Stimulated activated CD8-positive, alpha-beta memory T cell treated with anti-CD3 and anti-CD28 coated beads, Interleukin-4, amount 100 ng/mL, for 4 hours (primary cell): ENCODE measurements at regions not wholly inside any gene's neighbourhood (a gene's known extent, or its start where the extent isn't known, plus 50 kb on each side); places are given as distances from the start of the nearest gene placed in this dataset.

Source experiments
- DNase-seq, 2 donors: peaks; one replicate each; pipeline ENCODE4 v3.0.0-alpha.2; 2020; ENCODE audit warnings: low read depth in 2 of 2, low spot score in 1 of 2

GRCh38 chr5:15266229-15266628 lies 233.8 kb upstream of the FBXL7 start:
- DNase-seq: no peak

GRCh38 chr5:15263942-15264341 lies 236.0 kb upstream of the FBXL7 start:
- no peak for DNase-seq

GRCh38 chr5:15263406-15263805 lies 236.6 kb upstream of the FBXL7 start:
- no peak for DNase-seq

GRCh38 chr5:15261269-15261995 lies 238.5 kb upstream of the FBXL7 start:
- no peak for DNase-seq

DNA sequence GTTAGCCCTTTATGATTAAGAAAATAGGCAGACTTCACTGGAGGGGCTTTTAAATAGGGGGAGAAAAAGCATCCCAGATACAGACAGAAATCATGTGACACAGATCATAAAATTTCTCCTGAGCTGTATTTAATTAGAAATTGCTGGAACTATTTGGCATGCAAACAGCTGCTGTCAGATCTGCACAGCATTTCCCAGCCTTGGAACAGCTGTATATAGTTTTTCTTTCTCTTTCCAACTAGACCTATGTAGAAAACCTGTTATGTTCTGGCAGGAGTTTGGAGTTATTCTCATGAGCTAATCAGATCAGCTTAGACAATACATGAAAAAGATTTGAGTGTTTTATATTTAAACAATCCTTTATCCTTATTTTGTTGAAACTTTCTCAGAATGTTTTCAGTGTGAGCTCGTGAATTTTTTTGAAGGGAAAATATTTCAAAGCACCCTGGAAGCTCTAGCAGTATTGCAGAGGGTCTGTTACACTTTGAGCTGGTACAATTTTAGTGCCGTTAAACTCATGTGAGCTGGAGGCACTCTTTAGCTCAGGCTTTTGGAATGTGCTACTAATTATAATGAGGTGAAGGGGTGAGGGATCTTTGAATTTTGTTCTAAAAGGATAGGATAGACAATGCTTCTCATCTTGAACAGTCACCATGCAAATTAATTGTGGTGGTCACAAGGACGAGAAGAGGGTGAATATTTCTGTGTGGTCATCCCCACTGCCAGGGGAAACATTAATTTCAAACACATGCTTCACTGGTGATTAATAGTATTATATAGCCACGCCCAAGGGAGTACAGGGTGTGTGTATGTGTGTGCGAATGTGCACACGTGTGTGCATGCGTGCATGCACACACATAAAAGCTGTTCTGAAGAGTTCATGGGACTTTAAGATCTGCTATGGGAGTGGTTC lies 239.4 kb upstream of the FBXL7 start:
- DNase-seq: no peak

DNA sequence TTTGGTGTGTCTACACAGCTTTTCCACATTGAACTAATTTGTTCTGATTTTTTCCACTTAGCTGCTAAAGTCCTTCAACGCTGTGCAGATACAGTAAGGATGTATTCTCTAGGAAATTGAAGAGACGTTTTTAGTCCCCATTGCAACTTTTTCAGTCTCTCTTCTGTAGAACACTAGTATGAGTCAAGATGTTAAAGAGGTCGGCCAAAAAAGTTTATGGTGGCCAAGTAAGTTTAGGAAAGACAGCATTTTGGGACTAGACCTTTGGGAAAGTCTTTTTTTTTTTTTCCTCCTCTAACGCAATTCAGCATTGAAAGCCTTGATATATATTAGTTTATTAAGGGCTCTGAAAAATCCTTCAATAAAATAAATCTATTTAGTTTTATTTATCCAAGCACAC lies 243.5 kb upstream of the FBXL7 start:
- no peak for DNase-seq

DNA sequence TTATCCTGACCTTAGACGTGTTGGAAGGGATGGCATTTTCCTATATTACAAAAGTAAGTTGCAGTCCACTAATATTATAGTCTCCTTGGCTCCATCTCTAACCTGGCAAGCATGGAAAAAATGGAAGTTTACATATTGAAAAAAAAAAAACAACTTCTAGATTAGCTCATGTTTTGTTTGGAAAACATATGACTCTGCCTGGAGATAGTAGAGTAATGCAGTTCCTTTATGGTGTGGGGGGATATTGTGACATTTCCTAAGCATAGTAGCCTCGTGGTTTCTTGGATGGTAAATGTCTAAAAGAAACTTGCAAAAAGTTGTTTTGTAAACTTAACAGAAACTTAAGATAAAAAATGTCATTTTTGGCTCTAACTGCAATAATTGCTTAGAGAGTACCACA lies 244.4 kb upstream of the FBXL7 start:
- no peak for DNase-seq

GRCh38 chr5:15254607-15255006 lies 245.4 kb upstream of the FBXL7 start:
- no peak for DNase-seq

DNA sequence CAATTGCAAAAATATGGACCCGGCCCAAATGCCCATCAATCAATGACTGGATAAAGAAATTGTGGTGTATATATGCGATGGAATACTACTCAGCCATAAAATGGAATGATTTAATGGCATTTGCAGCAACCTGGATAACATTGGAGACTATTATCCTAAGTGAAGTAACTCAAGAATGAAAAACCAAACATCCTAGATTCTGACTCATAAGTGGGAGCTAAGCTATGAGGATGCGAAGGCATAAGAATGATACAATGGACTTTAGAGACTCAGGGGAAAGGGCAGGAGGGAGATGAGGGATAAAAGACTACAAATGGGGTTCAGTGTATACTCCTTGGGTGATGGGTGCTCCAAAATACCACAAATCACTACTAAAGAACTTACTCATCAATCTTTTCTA lies 247.6 kb upstream of the FBXL7 start:
- no peak for DNase-seq

DNA sequence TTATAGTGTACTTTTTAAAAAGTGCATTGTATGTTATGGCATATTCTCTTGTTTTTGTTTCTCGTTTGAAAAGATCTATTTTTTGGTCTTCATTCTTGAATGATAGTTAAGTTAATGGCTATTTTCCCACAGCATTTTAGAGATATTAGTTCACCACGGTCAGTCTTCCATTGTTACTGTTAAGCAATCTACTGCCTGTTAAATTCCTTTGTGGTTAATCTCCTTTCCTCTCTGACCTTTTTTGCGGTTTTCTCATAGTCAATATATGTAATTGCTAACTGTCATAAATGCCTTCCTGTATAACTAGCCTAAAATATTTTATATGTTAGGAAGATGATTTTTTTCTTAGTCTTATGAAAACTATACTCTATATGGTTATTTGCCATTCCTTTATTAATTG lies 250.8 kb upstream of the FBXL7 start:
- DNase-seq: no peak

- no peak for DNase-seq
Observed at GRCh38 chr5:15248731-15249130, 251.2 kb upstream of the FBXL7 start.

- DNase-seq: no peak
Observed at GRCh38 chr5:15245913-15246312, 254.1 kb upstream of the FBXL7 start.

DNA sequence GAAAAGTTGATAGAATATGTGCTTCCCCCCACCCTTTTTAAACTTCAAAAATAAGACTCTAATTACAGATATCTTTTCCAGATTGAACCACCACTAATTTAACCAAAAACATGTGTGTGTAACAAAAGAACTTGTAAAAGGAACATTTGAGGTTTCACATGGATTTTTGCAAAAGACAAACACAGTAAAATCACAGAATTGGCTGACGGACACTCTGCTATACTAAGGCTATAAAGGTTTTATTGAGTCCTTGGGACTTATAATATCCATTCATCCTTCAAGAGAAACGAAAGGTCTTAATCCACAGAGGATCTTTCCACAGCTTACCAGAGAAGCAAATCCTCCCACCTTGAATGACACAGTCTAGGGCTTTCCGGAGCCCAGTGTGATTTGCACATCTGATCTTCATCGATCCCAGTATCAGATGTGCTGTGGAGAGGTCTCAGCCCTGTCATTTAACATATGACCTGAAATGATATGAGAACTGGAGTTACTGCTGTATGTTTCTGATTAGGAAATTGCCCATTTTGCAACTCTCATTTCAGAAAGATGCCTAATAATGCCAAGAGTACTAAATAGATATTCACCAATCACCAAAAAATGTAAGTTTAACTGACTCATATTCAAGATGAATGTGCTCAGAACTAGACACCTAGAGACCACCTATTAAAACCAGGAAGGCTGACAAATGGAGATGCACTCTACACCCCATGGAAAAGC lies 256.5 kb upstream of the FBXL7 start:
- DNase-seq: no peak

DNA sequence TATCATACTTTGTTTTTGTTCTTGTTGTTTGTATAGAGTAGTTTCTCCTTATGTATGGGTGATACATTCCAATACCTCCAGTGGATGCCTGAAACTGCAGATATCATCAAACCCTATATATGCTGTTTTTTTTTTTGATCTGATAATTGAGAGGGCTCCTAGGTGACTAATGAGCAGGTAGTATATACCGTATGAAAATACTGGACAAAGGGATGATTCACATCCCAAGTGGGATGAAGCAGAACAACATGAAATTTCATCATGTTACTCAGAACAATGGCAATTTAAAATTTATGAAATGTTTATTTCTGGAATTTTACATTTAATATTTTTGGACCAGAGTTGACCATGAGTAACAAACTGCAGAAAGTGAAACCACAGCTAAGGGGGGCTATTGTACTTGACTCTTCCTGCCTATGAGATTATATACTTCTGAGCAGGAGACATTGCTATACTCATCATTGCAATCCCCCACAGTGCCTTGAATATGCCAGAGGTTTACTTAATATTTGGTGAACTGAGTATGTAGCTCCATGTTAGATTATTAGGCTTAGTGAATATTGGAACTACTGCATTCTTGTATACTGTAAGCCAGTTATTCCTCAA lies 258.7 kb upstream of the FBXL7 start:
- no peak for DNase-seq

DNA sequence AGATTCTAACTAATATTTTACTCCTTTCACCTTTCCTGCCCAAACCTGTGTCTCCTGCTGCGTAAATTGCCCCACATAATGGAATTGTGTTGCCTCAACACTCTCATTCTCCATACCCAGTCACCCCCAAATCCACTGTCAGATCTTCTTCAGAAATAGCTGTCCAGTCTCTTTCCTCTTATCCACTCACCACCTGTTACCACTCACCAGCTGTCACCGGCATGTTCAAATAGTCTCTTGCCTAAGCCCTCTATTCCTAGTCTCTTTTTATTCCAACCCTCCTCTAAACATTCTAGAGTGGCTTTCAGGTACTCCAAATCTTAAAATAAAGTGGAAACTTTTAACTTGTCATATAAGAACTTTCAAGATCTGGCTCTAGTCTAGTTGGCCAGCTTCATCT lies 262.0 kb upstream of the FBXL7 start:
- no peak for DNase-seq

DNA sequence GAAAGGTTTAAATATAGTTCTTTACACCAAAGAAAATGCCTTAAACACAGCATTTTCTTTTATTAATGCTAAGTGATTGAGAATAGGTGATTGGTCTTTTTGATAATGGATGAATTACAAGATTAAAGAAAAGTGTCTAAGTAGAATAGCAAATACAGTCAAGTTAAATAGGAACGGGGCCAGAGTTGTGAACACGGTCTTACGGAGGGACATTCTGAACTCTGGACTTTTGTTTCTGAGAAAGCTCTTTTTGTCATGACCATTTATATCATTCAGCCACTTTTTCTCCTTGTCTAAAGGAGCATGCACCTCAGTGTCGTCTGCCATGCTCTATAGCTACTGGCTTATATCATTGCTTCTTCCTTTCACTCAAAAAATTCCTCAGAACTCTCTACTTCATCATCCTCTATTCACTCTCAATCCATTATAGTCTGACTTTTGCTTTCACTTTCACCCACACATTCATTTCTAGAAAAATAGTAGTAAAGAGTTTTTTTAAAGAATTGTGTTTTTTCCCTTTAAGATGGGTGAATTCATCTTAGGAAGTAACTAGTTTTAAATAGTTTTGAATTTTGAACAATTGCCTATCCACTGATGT lies 263.0 kb upstream of the FBXL7 start:
- DNase-seq: no peak

DNA sequence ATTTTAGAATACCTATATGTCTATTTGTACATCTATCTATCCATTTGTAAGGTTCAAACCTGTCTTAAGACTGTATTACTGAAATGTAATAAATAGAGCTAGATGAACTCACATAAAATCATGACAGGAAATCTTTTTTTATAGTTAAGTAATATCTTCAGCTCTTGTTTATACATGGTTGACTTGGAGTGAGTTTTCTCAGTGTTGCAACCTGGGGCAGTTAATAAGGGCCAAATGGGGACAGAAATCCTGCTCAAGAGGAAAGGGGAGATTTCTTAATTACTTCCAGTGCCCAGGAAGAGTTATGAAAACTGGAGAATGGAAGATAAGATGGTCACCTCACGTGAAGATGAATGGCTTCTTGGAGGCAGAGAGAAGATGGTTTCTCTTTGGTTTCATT lies 265.1 kb upstream of the FBXL7 start:
- no peak for DNase-seq

- DNase-seq: no peak
Observed at GRCh38 chr5:15234366-15234765, 265.6 kb upstream of the FBXL7 start.

GRCh38 chr5:15233566-15233965 lies 266.4 kb upstream of the FBXL7 start:
- no peak for DNase-seq

GRCh38 chr5:15222156-15222555 lies 277.8 kb upstream of the FBXL7 start:
- no peak for DNase-seq

- no peak for DNase-seq
Observed at GRCh38 chr5:15220642-15221173, 279.3 kb upstream of the FBXL7 start.
